Activated T-cell treated with anti-CD3 and anti-CD28 coated beads, Interleukin-2, amount 50 U/mL, for 24 hours (primary cell): ENCODE measurements at regions not wholly inside any gene's neighbourhood (a gene's known extent, or its start where the extent isn't known, plus 50 kb on each side); places are given as distances from the start of the nearest gene placed in this dataset.

ENCODE experiments used
- DNase-seq: peaks from one replicate; pipeline ENCODE4 v3.0.0-alpha.2; 2020
- H3K27ac Mint-ChIP-seq: 2 replicates; pipeline ENCODE4 v1.8.0; 2020; ENCODE audit warnings: mild to moderate bottlenecking, mixed read lengths
- H3K27me3 Mint-ChIP-seq: 2 replicates; pipeline ENCODE4 v1.8.0; 2020; ENCODE audit warnings: mixed read lengths
- H3K36me3 Mint-ChIP-seq: 2 replicates; pipeline ENCODE4 v1.8.0; 2020; ENCODE audit warnings: low read depth, mixed read lengths
- H3K4me1 Mint-ChIP-seq: 2 replicates; pipeline ENCODE4 v1.8.0; 2020; ENCODE audit warnings: low read depth, mixed read lengths
- H3K4me3 Mint-ChIP-seq: 2 replicates; pipeline ENCODE4 v1.8.0; 2020; ENCODE audit warnings: mild to moderate bottlenecking, moderate library complexity, mixed read lengths
- H3K9me3 Mint-ChIP-seq: 2 replicates; pipeline ENCODE4 v1.8.0; 2020; ENCODE audit warnings: mixed read lengths

DNA sequence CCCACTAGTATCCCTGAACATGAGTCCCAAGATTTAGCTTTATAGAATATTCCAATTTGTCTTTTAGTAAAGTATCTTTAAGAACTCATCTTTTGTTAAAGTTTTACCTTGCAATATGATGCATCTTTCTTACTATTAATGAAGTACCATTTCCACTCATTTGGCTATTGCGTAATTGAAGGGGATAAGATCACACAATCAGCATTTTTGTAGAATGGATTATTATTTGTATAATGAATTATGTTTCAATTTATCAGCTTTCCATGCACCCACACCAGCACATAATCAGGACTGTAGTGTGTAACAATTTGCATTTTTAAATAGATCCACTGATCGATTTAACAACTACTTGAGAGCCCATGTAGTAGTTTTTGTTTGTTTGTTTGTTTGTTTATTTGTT is 1364.9 kb upstream of the IGFBP7 start:
- H3K4me1 Mint-ChIP-seq, result no peaks in the 10 kb centered on the region
- no peak overlapping the region for H3K4me3 Mint-ChIP-seq
- H3K27me3 Mint-ChIP-seq, result no peaks in the 10 kb centered on the region
- H3K27ac Mint-ChIP-seq, result no peak overlapping the region
- peaks cover 2% of the 10 kb centered on the region for H3K9me3 Mint-ChIP-seq
- H3K36me3 Mint-ChIP-seq, result no peaks in the 10 kb centered on the region
- no peak for DNase-seq

GRCh38 chr4:58465031-58465430 is 1354.8 kb upstream of the IGFBP7 start:
- no peak overlapping the region for H3K4me3 Mint-ChIP-seq
- H3K36me3 Mint-ChIP-seq, result no peaks in the 10 kb centered on the region
- no peak overlapping the region for H3K27ac Mint-ChIP-seq
- H3K4me1 Mint-ChIP-seq, result no peaks in the 10 kb centered on the region
- peaks cover 16% of the 10 kb centered on the region for H3K9me3 Mint-ChIP-seq
- DNase-seq, result no peak
- no peaks in the 10 kb centered on the region for H3K27me3 Mint-ChIP-seq

DNA sequence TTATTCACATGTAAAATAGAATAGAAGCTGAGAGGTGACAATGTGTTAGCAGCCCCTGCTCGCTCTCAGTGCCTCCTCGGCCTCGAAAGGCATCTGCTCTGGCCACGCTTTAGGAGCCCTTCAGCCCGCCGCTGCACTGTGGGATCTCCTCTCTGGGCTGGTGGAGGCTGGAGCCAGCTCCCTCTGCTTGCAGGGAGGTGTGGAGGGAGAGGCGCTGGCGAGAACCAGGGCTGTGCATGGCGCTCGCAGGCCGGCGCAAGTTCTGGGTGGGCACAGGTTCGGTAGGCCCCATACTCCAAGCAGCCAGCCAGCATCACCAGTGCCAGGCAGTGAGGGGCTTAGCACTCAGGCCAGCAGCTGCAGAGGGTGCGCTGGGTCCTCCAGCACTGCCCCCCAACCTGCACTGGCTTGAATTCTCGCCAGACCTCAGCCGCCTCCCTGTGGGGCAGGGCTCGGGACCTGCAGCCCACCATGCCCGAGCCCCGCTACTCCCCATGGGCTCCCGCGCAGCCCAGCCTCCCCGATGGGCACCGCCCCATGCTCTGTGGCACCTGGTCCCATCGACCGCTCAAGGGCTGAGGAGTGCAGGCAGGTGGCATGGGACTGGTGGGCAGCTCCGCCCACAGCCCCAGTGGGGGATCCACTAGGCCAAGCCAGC is 1346.7 kb upstream of the IGFBP7 start:
- H3K36me3 Mint-ChIP-seq, result no peaks in the 10 kb centered on the region
- H3K27me3 Mint-ChIP-seq, result no peaks in the 10 kb centered on the region
- no peak overlapping the region for H3K4me3 Mint-ChIP-seq
- peaks cover 10% of the 10 kb centered on the region for H3K9me3 Mint-ChIP-seq
- no peaks in the 10 kb centered on the region for H3K4me1 Mint-ChIP-seq
- H3K27ac Mint-ChIP-seq, result no peak overlapping the region
- no peak for DNase-seq

DNA sequence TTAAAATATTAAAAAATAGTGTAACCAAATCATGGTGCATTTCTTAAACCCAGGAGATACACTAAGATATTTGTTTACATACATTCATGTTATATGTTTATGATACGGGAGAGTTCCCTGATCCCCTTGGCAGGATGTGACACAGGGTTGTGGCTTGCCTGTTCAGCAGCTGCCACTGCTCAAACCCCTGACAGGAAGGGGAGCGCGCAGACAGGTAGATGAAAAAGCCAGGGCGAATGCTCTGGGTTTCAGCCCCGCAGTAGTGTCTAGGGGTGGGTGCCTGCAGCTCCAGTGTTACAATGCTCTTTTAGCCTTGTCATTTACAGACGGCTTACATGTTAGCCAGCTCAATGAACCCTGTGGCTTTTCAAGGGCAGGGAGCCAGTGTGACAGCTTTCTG is 1343.8 kb upstream of the IGFBP7 start:
- H3K36me3 Mint-ChIP-seq, result no peaks in the 10 kb centered on the region
- no peak overlapping the region for H3K27ac Mint-ChIP-seq
- H3K9me3 Mint-ChIP-seq, result peaks cover 16% of the 10 kb centered on the region
- no peak overlapping the region for H3K4me3 Mint-ChIP-seq
- DNase-seq, result no peak
- H3K4me1 Mint-ChIP-seq, result no peaks in the 10 kb centered on the region
- H3K27me3 Mint-ChIP-seq, result no peaks in the 10 kb centered on the region

DNA sequence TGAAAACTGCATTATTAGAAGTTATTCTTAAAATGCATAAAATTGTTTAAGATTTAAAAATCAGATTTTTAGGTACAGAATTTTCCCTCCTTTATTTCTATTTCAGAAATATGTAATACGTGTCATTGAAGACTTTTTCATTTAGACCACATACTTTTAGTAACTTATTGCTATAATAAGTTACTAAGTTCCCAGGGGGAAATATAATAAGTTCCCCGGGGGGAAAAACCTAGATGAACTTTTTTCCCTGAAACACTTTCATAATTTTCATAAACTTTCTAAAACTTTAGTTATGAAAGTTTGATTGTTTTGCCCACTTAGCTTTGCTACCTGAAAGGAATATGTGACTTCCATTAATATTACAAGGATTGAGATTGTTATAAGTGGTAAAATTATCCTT is 1341.5 kb upstream of the IGFBP7 start:
- H3K4me1 Mint-ChIP-seq, result no peaks in the 10 kb centered on the region
- DNase-seq, result no peak
- no peak overlapping the region for H3K27ac Mint-ChIP-seq
- H3K9me3 Mint-ChIP-seq, result peaks cover 9% of the 10 kb centered on the region
- no peak overlapping the region for H3K4me3 Mint-ChIP-seq
- H3K36me3 Mint-ChIP-seq, result no peaks in the 10 kb centered on the region
- no peaks in the 10 kb centered on the region for H3K27me3 Mint-ChIP-seq

- no peak overlapping the region for H3K4me3 Mint-ChIP-seq
- H3K9me3 Mint-ChIP-seq, result peaks cover 34% of the 10 kb centered on the region
- H3K36me3 Mint-ChIP-seq, result no peaks in the 10 kb centered on the region
- DNase-seq, result no peak
- no peaks in the 10 kb centered on the region for H3K27me3 Mint-ChIP-seq
- no peaks in the 10 kb centered on the region for H3K4me1 Mint-ChIP-seq
- no peak overlapping the region for H3K27ac Mint-ChIP-seq
Measured at GRCh38 chr4:58435871-58436270, 1325.7 kb upstream of the IGFBP7 start.

DNA sequence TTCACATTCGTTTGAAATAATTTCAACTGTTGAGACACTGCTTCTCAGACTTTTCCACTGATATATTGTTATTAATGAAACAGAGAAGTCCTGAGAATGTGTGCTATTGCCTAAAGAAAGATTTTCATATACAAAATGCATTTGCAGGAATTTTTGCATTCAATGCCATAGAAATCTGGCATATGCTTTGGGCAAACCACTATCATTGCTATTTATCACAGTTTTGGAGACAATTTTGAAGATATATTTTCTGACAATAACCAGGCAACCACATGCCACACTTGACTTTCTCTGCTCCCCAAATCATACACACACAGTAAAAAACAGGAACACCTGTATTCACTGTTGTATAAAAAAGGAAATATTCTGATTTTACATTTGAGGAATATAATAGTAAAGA is 1303.7 kb upstream of the IGFBP7 start:
- Mint-ChIP-seq H3K36me3 (no peaks in the 10 kb centered on the region), H3K4me3 (no peak overlapping the region), H3K27ac (no peak overlapping the region), H3K27me3 (no peaks in the 10 kb centered on the region), H3K9me3 (peaks cover 8% of the 10 kb centered on the region), H3K4me1 (no peaks in the 10 kb centered on the region)
- DNase-seq, result no peak

DNA sequence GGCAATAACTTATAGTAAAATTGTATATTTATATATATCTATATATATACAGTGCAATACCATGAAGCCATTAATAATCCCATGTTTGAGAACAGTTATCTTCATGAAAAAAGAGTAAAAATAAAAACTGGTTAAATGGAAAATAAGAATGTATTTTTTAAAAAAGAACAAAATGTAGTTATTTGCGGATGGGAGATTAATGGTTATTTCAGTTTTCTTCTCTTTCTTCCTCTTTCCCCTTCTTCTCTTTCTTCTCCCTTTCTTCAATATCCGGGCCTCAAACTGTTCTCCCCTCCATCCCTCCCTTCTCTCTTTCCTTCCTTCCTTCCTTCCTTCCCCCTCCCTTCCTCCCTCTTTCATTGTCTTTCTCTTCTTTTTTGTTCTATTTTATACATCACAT is 1301.7 kb upstream of the IGFBP7 start:
- H3K4me3 Mint-ChIP-seq, result no peak overlapping the region
- no peaks in the 10 kb centered on the region for H3K4me1 Mint-ChIP-seq
- peaks cover 11% of the 10 kb centered on the region for H3K9me3 Mint-ChIP-seq
- H3K27ac Mint-ChIP-seq, result no peak overlapping the region
- H3K27me3 Mint-ChIP-seq, result no peaks in the 10 kb centered on the region
- H3K36me3 Mint-ChIP-seq, result no peaks in the 10 kb centered on the region
- DNase-seq, result no peak

- DNase-seq, result no peak
Measured at GRCh38 chr4:58406762-58407161, 1296.6 kb upstream of the IGFBP7 start.

DNA sequence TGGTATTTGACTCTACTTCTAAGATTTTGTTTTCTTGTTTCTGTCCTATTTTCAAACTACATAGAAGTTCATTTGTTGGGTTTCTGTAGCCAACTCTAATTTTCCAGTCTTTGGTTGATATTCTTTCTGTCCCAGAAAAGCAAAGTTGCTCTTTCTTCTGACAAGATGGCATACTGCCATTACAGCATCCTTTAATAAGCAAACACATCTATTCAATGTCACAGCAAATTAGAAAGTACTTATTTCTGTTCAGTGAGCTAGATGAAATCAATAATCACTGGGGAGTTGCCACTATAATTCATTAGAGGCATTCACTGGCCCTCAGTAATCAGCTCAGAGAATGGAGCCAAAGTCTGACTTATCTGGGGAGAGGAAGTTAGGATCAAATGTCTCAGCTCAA is 1258.0 kb upstream of the IGFBP7 start:
- no peaks in the 10 kb centered on the region for H3K36me3 Mint-ChIP-seq
- no peak overlapping the region for H3K4me3 Mint-ChIP-seq
- H3K9me3 Mint-ChIP-seq, result peaks cover 11% of the 10 kb centered on the region
- H3K27ac Mint-ChIP-seq, result no peak overlapping the region
- no peak for DNase-seq
- no peaks in the 10 kb centered on the region for H3K27me3 Mint-ChIP-seq
- H3K4me1 Mint-ChIP-seq, result no peaks in the 10 kb centered on the region

More at GRCh38 chr4:58406762-58407161, 1296.6 kb upstream of the IGFBP7 start:
- no peaks in the 10 kb centered on the region for H3K4me1 Mint-ChIP-seq
- no peak overlapping the region for H3K27ac Mint-ChIP-seq
- no peak overlapping the region for H3K4me3 Mint-ChIP-seq
- H3K9me3 Mint-ChIP-seq, result peaks cover 12% of the 10 kb centered on the region
- H3K36me3 Mint-ChIP-seq, result no peaks in the 10 kb centered on the region
- H3K27me3 Mint-ChIP-seq, result no peaks in the 10 kb centered on the region

DNA sequence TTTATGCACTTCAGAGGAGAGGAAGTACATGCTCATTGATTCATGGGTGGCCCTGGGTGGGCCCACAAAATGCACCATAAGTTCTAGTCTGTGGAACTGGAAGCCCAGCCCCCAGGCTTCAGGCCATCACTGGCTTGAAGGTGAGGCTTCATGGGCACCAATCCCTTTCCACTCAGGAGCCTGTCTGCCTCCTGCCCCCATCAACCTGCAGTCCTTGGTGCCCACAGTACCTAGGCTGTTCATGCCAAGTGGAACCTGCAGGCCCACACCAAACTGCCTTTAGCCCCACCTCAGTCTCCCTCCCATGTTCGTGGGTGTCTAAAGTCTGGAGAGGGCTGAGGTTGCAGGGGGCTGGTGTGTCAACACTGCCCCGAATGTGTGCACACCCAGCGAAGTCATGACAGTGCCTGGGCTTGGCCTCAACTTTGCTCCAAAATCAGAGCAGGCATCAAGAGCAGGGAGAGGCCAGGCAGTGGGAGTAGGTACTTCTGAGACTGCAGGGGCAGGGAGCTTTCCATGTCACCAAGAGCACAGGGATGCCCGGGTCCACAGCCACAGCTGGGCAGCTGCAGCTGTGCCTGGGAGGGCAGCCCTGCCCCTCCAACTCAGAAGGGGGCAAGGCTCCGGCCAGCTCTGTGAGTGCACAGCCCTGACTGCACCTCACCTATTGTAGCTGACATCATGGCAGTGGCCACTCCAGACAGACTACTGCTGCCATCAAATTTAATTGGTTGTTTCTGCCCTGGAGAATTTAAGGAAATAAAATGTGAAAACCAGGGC is 1250.4 kb upstream of the IGFBP7 start:
- Mint-ChIP-seq H3K4me1 (no peaks in the 10 kb centered on the region), H3K27ac (no peak overlapping the region), H3K4me3 (no peak overlapping the region), H3K36me3 (no peaks in the 10 kb centered on the region), H3K9me3 (peaks cover 33% of the 10 kb centered on the region), H3K27me3 (no peaks in the 10 kb centered on the region)
- DNase-seq, result no peak

GRCh38 chr4:58359590-58359989 is 1249.4 kb upstream of the IGFBP7 start:
- H3K36me3 Mint-ChIP-seq, result no peaks in the 10 kb centered on the region
- DNase-seq, result no peak
- peaks cover 30% of the 10 kb centered on the region for H3K9me3 Mint-ChIP-seq

DNA sequence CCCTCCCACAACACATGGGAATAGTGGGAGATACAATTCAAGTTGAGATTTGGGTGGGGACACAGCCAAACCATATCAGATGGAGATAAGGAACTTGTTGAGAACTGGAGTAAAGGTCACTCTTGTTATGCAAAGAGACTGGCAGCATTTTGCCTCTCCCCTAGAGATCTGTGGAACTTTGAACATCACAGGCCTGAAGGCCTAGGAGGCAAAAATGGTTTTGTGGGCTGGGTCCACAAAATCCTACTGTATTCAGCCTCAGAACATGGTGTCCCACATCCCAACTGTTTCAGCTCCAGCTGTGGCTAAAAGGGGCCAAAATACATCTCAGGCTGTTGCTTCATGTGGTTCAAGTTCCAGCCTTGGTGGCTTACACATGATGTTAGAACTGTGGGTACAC is 1247.8 kb upstream of the IGFBP7 start:
- Mint-ChIP-seq H3K36me3 (no peaks in the 10 kb centered on the region), H3K27me3 (no peaks in the 10 kb centered on the region), H3K9me3 (peaks cover 30% of the 10 kb centered on the region), H3K4me1 (no peaks in the 10 kb centered on the region), H3K27ac (no peak overlapping the region), H3K4me3 (no peak overlapping the region)
- no peak for DNase-seq

More at GRCh38 chr4:58359590-58359989, 1249.4 kb upstream of the IGFBP7 start:
- H3K4me1 Mint-ChIP-seq, result no peaks in the 10 kb centered on the region
- no peak overlapping the region for H3K27ac Mint-ChIP-seq
- H3K27me3 Mint-ChIP-seq, result no peaks in the 10 kb centered on the region
- no peak overlapping the region for H3K4me3 Mint-ChIP-seq

GRCh38 chr4:58325070-58325469 is 1214.9 kb upstream of the IGFBP7 start:
- Mint-ChIP-seq H3K36me3 (no peaks in the 10 kb centered on the region), H3K4me1 (no peaks in the 10 kb centered on the region), H3K27ac (no peak overlapping the region), H3K9me3 (peaks cover 6% of the 10 kb centered on the region), H3K27me3 (no peaks in the 10 kb centered on the region), H3K4me3 (no peak overlapping the region)
- no peak for DNase-seq

- no peak overlapping the region for H3K27ac Mint-ChIP-seq
- no peaks in the 10 kb centered on the region for H3K4me1 Mint-ChIP-seq
- H3K4me3 Mint-ChIP-seq, result no peak overlapping the region
- no peaks in the 10 kb centered on the region for H3K27me3 Mint-ChIP-seq
- H3K9me3 Mint-ChIP-seq, result peaks cover 26% of the 10 kb centered on the region
- no peak for DNase-seq
- no peaks in the 10 kb centered on the region for H3K36me3 Mint-ChIP-seq
Measured at GRCh38 chr4:58313444-58313843, 1203.3 kb upstream of the IGFBP7 start.
